BJ (cell line): ENCODE measurements at regions not wholly inside any gene's neighbourhood (a gene's known extent, or its start where the extent isn't known, plus 50 kb on each side); places are given as distances from the start of the nearest gene placed in this dataset.
A peak's percentile ranks its signal among the peaks of the same experiment; 100 is the strongest.

Experiments used
- CTCF ChIA-PET: fragments of 350-600 bp; formaldehyde crosslinking; extraction: SDS; loops from one replicate; lab custom pipeline; 2021; ENCODE audit warnings: antibody characterized with exemption, inconsistent platforms; lab: Yijun Ruan, JAX
- POLR2A ChIA-PET: fragments of 300-600 bp; sonication (Branson Sonifier 250); formaldehyde crosslinking; extraction: SDS; loops from one replicate; lab custom pipeline; 2021; ENCODE audit warnings: antibody characterized with exemption; lab: Charles Lee
- DNase-seq: peaks from one replicate; pipeline ENCODE4 v3.0.0-alpha.2; 2011; ENCODE audit warnings: low read depth
- H3K27me3 ChIP-seq: 2 replicates; pipeline ENCODE4 v1.6.0; 2011; ENCODE audit warnings: low read length; ENCODE audit not compliant: control insufficient read depth, insufficient read depth
- H3K36me3 ChIP-seq: 2 replicates; pipeline ENCODE4 v1.5.1; 2011; ENCODE audit warnings: low read length; ENCODE audit not compliant: control insufficient read depth, insufficient read depth
- H3K4me3 ChIP-seq: 2 replicates; pipeline ENCODE4 v1.5.1; 2011; ENCODE audit warnings: low read depth, mild to moderate bottlenecking, control low read depth, low read length
- TF ChIP-seq, protein P1 (sequence below): IDR thresholded peaks from 2 replicates; pipeline ENCODE4 v1.5.1; 2011; ENCODE audit warnings: low read depth, mild to moderate bottlenecking, control low read depth, inconsistent platforms, low read length, moderate library complexity; ENCODE audit not compliant: insufficient read depth

DNA sequence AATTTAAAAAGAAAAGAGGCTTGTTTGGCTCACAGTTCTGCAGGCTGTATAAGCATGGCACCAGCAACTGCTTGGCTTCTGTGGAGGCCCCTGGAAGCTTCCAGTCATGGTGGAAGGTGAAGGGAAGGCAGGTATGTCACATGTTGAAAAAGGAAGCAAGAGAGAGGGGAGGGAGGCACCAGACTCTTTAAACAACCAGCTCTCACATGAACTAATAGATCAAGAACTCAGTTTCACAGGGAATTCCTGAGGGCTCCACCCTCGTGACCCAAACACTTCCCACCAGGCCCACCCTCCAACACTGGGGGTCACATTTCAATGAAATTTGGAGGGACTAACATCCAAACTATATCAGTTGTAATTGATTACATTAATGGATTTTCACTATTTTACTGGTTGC, 127.9 kb upstream of the MLIP start:
- Histone ChIP-seq H3K27me3 (no peaks in the 10 kb centered on the region), H3K4me3 (no peak overlapping the region), H3K36me3 (no peaks in the 10 kb centered on the region)
- DNase-seq, result no peak
- POLR2A ChIA-PET, result no interaction called here
- CTCF ChIA-PET, result interaction anchor here (0.5 to 1.9 kb wide), 3 partner anchors 735 to 1260 kb away, joined by 3 to 6 read pairs (median 3); no protein-coding TSS in a partner anchor
- TF ChIP-seq, protein P1, sequence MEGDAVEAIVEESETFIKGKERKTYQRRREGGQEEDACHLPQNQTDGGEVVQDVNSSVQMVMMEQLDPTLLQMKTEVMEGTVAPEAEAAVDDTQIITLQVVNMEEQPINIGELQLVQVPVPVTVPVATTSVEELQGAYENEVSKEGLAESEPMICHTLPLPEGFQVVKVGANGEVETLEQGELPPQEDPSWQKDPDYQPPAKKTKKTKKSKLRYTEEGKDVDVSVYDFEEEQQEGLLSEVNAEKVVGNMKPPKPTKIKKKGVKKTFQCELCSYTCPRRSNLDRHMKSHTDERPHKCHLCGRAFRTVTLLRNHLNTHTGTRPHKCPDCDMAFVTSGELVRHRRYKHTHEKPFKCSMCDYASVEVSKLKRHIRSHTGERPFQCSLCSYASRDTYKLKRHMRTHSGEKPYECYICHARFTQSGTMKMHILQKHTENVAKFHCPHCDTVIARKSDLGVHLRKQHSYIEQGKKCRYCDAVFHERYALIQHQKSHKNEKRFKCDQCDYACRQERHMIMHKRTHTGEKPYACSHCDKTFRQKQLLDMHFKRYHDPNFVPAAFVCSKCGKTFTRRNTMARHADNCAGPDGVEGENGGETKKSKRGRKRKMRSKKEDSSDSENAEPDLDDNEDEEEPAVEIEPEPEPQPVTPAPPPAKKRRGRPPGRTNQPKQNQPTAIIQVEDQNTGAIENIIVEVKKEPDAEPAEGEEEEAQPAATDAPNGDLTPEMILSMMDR, result no peak

DNA sequence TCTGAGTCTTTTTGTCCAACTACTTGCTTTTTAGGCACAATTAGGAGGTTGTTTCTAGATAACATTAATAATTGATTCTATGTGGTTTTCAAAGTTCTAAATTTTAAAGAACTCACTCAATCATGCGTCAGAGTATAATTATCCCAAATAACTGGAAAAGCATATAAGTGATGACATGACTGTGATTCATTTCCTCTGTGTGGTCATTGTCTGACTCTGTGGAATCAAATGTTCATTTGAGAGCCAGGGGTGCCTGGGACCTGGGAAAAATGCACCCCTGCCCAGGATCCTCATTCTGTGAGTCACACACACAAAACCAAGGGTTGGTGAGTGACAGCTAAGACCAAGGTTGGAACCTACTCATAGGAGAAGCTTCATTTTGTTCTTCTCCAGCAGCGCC, 127.1 kb upstream of the MLIP start:
- CTCF ChIA-PET, result interaction anchor here (1.1 to 3.5 kb wide), 4 partner anchors 733 to 1254 kb away, joined by 3 to 26 read pairs (median 3); no protein-coding TSS in a partner anchor
- DNase-seq, result peak; percentile 68
- H3K27me3 ChIP-seq, result no peaks in the 10 kb centered on the region
- no peak overlapping the region for H3K4me3 ChIP-seq
- no peaks in the 10 kb centered on the region for H3K36me3 ChIP-seq
- TF ChIP-seq, protein P1, result no peak
- POLR2A ChIA-PET, result no interaction called here

DNA sequence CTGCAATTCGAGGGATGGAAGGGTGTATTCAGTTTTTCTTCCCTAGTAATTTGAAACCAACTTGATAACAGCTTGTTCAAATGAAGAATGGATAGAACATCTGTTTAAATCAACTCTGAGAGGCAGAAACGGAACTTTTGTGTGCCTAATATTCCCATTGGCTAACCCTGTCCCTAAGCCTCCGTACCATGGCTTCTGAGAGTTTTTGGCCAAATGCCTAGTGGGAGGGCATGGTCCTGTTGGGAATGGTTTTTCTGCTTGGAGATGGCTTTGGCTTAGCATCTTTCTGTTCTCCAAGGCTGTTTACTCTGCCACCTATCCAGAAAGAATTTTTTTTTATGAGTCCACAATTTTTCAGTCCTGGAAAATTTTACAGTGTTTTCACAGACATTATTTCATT, 126.7 kb upstream of the MLIP start:
- no peak for DNase-seq
- CTCF ChIA-PET, result interaction anchor here (1.1 to 3.5 kb wide), 4 partner anchors 733 to 1254 kb away, joined by 3 to 26 read pairs (median 3); no protein-coding TSS in a partner anchor
- no peak overlapping the region for H3K4me3 ChIP-seq
- POLR2A ChIA-PET, result no interaction called here
- H3K27me3 ChIP-seq, result no peaks in the 10 kb centered on the region
- no peaks in the 10 kb centered on the region for H3K36me3 ChIP-seq
- TF ChIP-seq, protein P1, result no peak

DNA sequence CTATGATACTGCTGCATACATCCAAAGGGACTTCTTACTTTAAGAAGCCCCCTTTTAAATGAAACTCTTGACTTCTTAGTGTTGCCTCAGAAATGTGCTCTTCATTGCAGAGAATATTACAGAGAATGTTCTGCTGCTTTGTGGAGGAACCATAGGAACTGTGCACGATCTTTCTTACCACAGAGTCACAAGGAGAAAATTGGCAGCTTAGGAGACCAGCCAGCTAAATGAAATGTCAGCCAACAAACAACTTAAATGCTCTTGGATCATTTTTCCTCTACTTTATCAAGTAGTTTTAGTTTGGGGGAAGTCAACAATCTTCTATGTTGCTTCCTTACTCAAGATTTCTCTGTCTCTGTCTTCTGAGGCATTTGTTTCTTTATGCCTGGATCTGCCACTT, 125.9 kb upstream of the MLIP start:
- H3K4me3 ChIP-seq, result no peak overlapping the region
- ChIA-PET POLR2A (no interaction called here), CTCF (interaction anchor here (0.6 to 3.5 kb wide), 22 partner anchors 12 to 1261 kb away, joined by 3 to 26 read pairs (median 4); no protein-coding TSS in a partner anchor)
- DNase-seq, result no peak
- H3K27me3 ChIP-seq, result no peaks in the 10 kb centered on the region
- TF ChIP-seq, protein P1, result no peak
- no peaks in the 10 kb centered on the region for H3K36me3 ChIP-seq

DNA sequence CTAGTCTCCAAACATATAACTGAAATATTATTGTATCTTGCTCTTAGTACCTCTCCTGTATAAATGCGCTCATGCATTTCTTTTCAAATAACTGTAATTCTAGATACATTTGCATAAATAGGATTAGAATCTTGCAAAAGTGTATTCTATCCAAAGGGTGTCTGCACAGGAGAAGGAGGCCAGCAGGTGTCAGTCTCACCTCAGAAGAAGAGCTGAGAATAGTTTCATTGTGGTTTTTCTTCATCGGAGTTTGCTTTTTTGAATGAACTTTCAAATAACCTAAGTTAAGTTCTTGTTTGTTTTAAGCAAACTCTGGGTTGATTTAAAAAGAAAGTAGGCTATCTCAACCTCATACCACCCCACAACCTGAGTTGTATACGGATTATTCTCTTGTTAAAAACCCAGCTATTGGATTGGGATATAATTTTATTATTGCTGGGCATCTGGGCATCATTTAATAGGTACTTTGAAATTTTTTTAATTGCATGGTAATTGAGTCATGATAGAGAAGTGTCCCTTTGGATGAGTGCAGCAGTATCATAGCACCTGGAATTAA, 125.0 kb upstream of the MLIP start:
- ChIA-PET CTCF (interaction anchor here (0.6 to 3.5 kb wide), 35 partner anchors 11 to 1260 kb away, joined by 3 to 26 read pairs (median 4); no protein-coding TSS in a partner anchor), POLR2A (no interaction called here)
- TF ChIP-seq, protein P1, result peak; percentile 82
- Histone ChIP-seq H3K36me3 (no peaks in the 10 kb centered on the region), H3K27me3 (no peaks in the 10 kb centered on the region), H3K4me3 (no peak overlapping the region)
- DNase-seq, result peak; percentile 24
